B cell (primary cell): ENCODE measurements at regions not wholly inside any gene's neighbourhood (a gene's known extent, or its start where the extent isn't known, plus 50 kb on each side); places are given as distances from the start of the nearest gene placed in this dataset.

Source experiments
- ATAC-seq: fragments of 200-7000 bp; cut with Tn5 transposase; one replicate; pipeline ENCODE4 v1.10.0; 2021; ENCODE audit warnings: low read depth, mild to moderate bottlenecking, moderate number of reproducible peaks, moderate library complexity
- CTCF ChIA-PET: fragments of 350-600 bp; sonication (Branson Sonifier 250); formaldehyde crosslinking; loops from one replicate; lab custom pipeline; 2021; ENCODE audit warnings: antibody characterized with exemption, inconsistent platforms; lab: Charles Lee
- POLR2A ChIA-PET: fragments of 350-600 bp; sonication (Branson Sonifier 250); formaldehyde crosslinking; loops from one replicate; lab custom pipeline; 2021; ENCODE audit warnings: antibody characterized with exemption; lab: Charles Lee
- DNase-seq: peaks from one replicate; pipeline ENCODE4 v3.0.0; 2013
- H2AFZ ChIP-seq: 2 replicates; pipeline ENCODE4 v1.6.1; 2012; ENCODE audit warnings: mild to moderate bottlenecking, low read depth, low read length; ENCODE audit not compliant: insufficient read depth, poor library complexity, severe bottlenecking
- H3K27ac ChIP-seq, 2 donors: 1 replicate in 1 of 2; 2 replicates in 1 of 2; pipeline ENCODE4 v1.5.1; 2012 to 2013; ENCODE audit warnings: low read length in 2 of 2, mild to moderate bottlenecking in 2 of 2, moderate library complexity in 1 of 2
- H3K27me3 ChIP-seq, 4 experiments: fragments of 200-600 bp in 1 of 4; sonication (generic) in 1 of 4; replicated peaks in 1 of 4; 1 replicate in 2 of 4; 2 replicates in 2 of 4; pipeline versions ENCODE4 v1.6.1 to v1.7.0; 2013 to 2016; ENCODE audit warnings: low read length in 3 of 4, mild to moderate bottlenecking in 2 of 4, mixed read lengths in 1 of 4, moderate library complexity in 1 of 4; ENCODE audit not compliant: insufficient read depth in 4 of 4, control insufficient read depth in 3 of 4; ENCODE audit errors: control extremely low read depth in 1 of 4
- H3K36me3 ChIP-seq, 2 experiments: replicated peaks in 1 of 2; 1 replicate in 1 of 2; 2 replicates in 1 of 2; pipeline versions ENCODE4 v1.6.1 to v1.7.1; 2013; ENCODE audit warnings: low read length in 1 of 2; ENCODE audit not compliant: insufficient read depth in 2 of 2, control insufficient read depth in 1 of 2; ENCODE audit errors: control extremely low read depth in 1 of 2, extremely low read depth in 1 of 2
- H3K4me1 ChIP-seq, 2 donors: fragments of 200-600 bp in 1 of 2; sonication (generic) in 1 of 2; 1 replicate in 1 of 2; 2 replicates in 1 of 2; pipeline versions ENCODE4 v1.5.1 to v1.6.1; 2013 to 2017; ENCODE audit warnings: low read length in 2 of 2; ENCODE audit not compliant: control insufficient read depth in 2 of 2, insufficient read depth in 2 of 2
- H3K4me2 ChIP-seq: replicated peaks from 2 replicates; pipeline ENCODE3; 2012; ENCODE audit warnings: mild to moderate bottlenecking, low read depth, low read length; ENCODE audit not compliant: poor library complexity, severe bottlenecking
- H3K4me3 ChIP-seq, 5 experiments: fragments of 200-600 bp in 1 of 5; sonication (generic) in 1 of 5; 1 replicate in 3 of 5; 2 replicates in 2 of 5; pipeline versions ENCODE4 v1.5.1 to v1.7.0; 2011 to 2016; ENCODE audit warnings: low read length in 4 of 5, mild to moderate bottlenecking in 4 of 5, low read depth in 2 of 5, control low read depth in 1 of 5, moderate library complexity in 1 of 5; ENCODE audit not compliant: insufficient read depth in 1 of 5; ENCODE audit errors: control extremely low read depth in 1 of 5, extremely low read depth in 1 of 5
- H3K79me2 ChIP-seq: fragments of 200-600 bp; sonication (generic); one replicate; pipeline ENCODE4 v1.6.0; 2016; ENCODE audit warnings: low read length; ENCODE audit not compliant: control insufficient read depth, insufficient read depth
- H3K9ac ChIP-seq: fragments of 200-600 bp; sonication (generic); 2 replicates; pipeline ENCODE4 v1.6.1; 2017; ENCODE audit warnings: mild to moderate bottlenecking, low read length, moderate library complexity
- H3K9me3 ChIP-seq, 3 donors: one replicate each; pipeline versions ENCODE4 v1.6.1 to v1.7.1; 2013; ENCODE audit warnings: low read length in 2 of 3; ENCODE audit not compliant: control insufficient read depth in 2 of 3, insufficient read depth in 1 of 3; ENCODE audit errors: control extremely low read depth in 1 of 3
- H4K20me1 ChIP-seq: 2 replicates; pipeline ENCODE4 v1.6.0; 2012; ENCODE audit warnings: mild to moderate bottlenecking, low read length; ENCODE audit not compliant: insufficient read depth, control insufficient read depth, poor library complexity, severe bottlenecking
- H3K27ac Mint-ChIP-seq: one replicate; pipeline ENCODE4 v1.8.0; 2021; ENCODE audit warnings: mixed read lengths
- H3K27me3 Mint-ChIP-seq: one replicate; pipeline ENCODE4 v1.8.0; 2021; ENCODE audit warnings: mixed read lengths
- H3K4me1 Mint-ChIP-seq: one replicate; pipeline ENCODE4 v1.8.0; 2021; ENCODE audit warnings: mixed read lengths
- H3K4me3 Mint-ChIP-seq: one replicate; pipeline ENCODE4 v1.8.0; 2021; ENCODE audit warnings: mixed read lengths
- H3K9me3 Mint-ChIP-seq: one replicate; pipeline ENCODE4 v1.8.0; 2022; ENCODE audit warnings: mixed read lengths; ENCODE audit not compliant: insufficient read depth
- EZH2 ChIP-seq: IDR thresholded peaks from 2 replicates; pipeline ENCODE4 v1.6.1; 2012; ENCODE audit warnings: borderline replicate concordance, low read depth, mild to moderate bottlenecking, moderate library complexity, low read length; ENCODE audit not compliant: insufficient read depth, poor library complexity, severe bottlenecking
- whole genome bisulfite sequencing: methylation state at CpG from one replicate; pipeline ENCODE4 v1.1.5; 2013; ENCODE audit warnings: missing lambda C conversion rate; ENCODE audit not compliant: insufficient coverage; 5-methylcytosine and 5-hydroxymethylcytosine counted together
- intact Hi-C: fragments of 100-400 bp; cut with micrococcal nuclease; formaldehyde crosslinking; loops from one replicate; pipeline ENCODE4 v1.10.0; 2022
- TF ChIP-seq, protein P1 (sequence below): fragments of 200-600 bp; IDR thresholded peaks from one replicate; pipeline ENCODE4 v1.8.0; 2022; ENCODE audit warnings: antibody characterized with exemption, mild to moderate bottlenecking

- intact Hi-C loops, result no loop called here
- H3K4me3 ChIP-seq, result no peak overlapping the region
Observed at GRCh38 chr2:83386549-83386948, 1072.5 kb downstream of the SUCLG1 start.

DNA sequence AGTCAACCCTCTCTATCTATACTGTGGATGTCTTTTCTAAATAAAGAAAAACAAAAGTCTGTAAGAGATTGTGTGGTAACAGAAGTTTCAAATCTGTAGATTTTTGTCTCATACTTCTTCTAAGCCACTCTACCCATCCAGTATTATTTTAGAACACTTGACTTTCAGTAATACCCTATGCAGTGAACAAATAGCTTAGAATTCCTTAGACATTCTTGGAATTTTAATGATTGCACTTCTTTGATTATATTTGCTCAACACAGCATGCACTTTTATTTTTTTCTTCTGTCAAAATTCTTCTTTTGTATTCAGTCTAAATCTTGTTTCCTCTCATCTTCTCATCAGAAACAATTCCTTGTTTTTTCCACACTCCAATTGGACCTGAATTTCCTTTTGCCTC lies 1080.2 kb downstream of the SUCLG1 start:
- Mint-ChIP-seq H3K9me3 (peaks cover 11% of the 10 kb centered on the region), H3K27ac (no peak overlapping the region), H3K4me3 (no peak overlapping the region), H3K4me1 (no peaks in the 10 kb centered on the region), H3K27me3 (no peaks in the 10 kb centered on the region)
- no peak overlapping the region for H2AFZ ChIP-seq
- H3K27ac ChIP-seq, result no peak overlapping the region
- intact Hi-C loops, result no loop called here
- no peaks in the 10 kb centered on the region for H3K36me3 ChIP-seq
- TF ChIP-seq EZH2, result no peak
- TF ChIP-seq, protein P1, sequence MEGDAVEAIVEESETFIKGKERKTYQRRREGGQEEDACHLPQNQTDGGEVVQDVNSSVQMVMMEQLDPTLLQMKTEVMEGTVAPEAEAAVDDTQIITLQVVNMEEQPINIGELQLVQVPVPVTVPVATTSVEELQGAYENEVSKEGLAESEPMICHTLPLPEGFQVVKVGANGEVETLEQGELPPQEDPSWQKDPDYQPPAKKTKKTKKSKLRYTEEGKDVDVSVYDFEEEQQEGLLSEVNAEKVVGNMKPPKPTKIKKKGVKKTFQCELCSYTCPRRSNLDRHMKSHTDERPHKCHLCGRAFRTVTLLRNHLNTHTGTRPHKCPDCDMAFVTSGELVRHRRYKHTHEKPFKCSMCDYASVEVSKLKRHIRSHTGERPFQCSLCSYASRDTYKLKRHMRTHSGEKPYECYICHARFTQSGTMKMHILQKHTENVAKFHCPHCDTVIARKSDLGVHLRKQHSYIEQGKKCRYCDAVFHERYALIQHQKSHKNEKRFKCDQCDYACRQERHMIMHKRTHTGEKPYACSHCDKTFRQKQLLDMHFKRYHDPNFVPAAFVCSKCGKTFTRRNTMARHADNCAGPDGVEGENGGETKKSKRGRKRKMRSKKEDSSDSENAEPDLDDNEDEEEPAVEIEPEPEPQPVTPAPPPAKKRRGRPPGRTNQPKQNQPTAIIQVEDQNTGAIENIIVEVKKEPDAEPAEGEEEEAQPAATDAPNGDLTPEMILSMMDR, result no peak
- no peaks in the 10 kb centered on the region for H3K79me2 ChIP-seq
- ChIA-PET CTCF (no interaction called here), POLR2A (no interaction called here)
- H3K9me3 ChIP-seq, result peaks cover 0 to 8% (median 0%) of the 10 kb centered on the region in 3 donors
- DNase-seq (no peak), ATAC-seq (no peak)
- H3K27me3 ChIP-seq, result no peaks in the 10 kb centered on the region
- no peak overlapping the region for H3K9ac ChIP-seq
- H3K4me1 ChIP-seq, result no peaks in the 10 kb centered on the region
- H4K20me1 ChIP-seq, result no peaks in the 10 kb centered on the region
- no peak overlapping the region for H3K4me2 ChIP-seq
- H3K4me3 ChIP-seq, result no peak overlapping the region

More at GRCh38 chr2:83386549-83386948, 1072.5 kb downstream of the SUCLG1 start:
- Histone ChIP-seq H3K27ac (no peak overlapping the region), H3K9me3 (no peaks in the 10 kb centered on the region), H3K4me1 (no peaks in the 10 kb centered on the region), H3K27me3 (no peaks in the 10 kb centered on the region), H3K36me3 (no peaks in the 10 kb centered on the region), H3K4me2 (no peak overlapping the region), H4K20me1 (no peaks in the 10 kb centered on the region), H3K79me2 (no peaks in the 10 kb centered on the region), H2AFZ (no peak overlapping the region), H3K9ac (no peak overlapping the region)
- no peak for ATAC-seq
- Mint-ChIP-seq H3K4me3 (no peak overlapping the region), H3K9me3 (no peaks in the 10 kb centered on the region), H3K27ac (no peak overlapping the region), H3K4me1 (no peaks in the 10 kb centered on the region), H3K27me3 (no peaks in the 10 kb centered on the region)
- TF ChIP-seq EZH2, result no peak
- TF ChIP-seq, protein P1, result no peak
- CTCF ChIA-PET, result no interaction called here
- no peak for DNase-seq
- POLR2A ChIA-PET, result no interaction called here
- no CpG with 5 or more reads among the region's 1 CpG for WGBS
